H9 (cell line): ENCODE measurements at regions not wholly inside any gene's neighbourhood (a gene's known extent, or its start where the extent isn't known, plus 50 kb on each side); places are given as distances from the start of the nearest gene placed in this dataset.

Experiments
- DNase-seq: peaks from one replicate; pipeline ENCODE4 v3.0.0-alpha.2; 2017
- H2AFZ ChIP-seq: one replicate; pipeline ENCODE4 v1.6.1; 2013; ENCODE audit warnings: mild to moderate bottlenecking, low read length, control low read depth, moderate library complexity
- H2AK5ac ChIP-seq: 2 replicates; pipeline ENCODE4 v1.6.1; 2013; ENCODE audit warnings: low read length, control low read depth, mixed read lengths; ENCODE audit not compliant: insufficient read length
- H2BK120ac ChIP-seq: one replicate; pipeline ENCODE4 v1.6.1; 2013; ENCODE audit warnings: low read depth, mild to moderate bottlenecking, low read length, control low read depth, inconsistent platforms; ENCODE audit not compliant: poor library complexity, severe bottlenecking
- H2BK12ac ChIP-seq: 2 replicates; pipeline ENCODE4 v1.6.1; 2013; ENCODE audit warnings: low read length, control low read depth, mixed read lengths, low read depth; ENCODE audit not compliant: insufficient read length
- H2BK15ac ChIP-seq: 2 replicates; pipeline ENCODE4 v1.6.1; 2013; ENCODE audit warnings: low read depth, low read length, control low read depth
- H2BK20ac ChIP-seq: one replicate; pipeline ENCODE4 v1.6.1; 2013; ENCODE audit warnings: low read depth, mild to moderate bottlenecking, low read length, control low read depth, inconsistent platforms; ENCODE audit not compliant: poor library complexity, severe bottlenecking
- H2BK5ac ChIP-seq: 2 replicates; pipeline ENCODE4 v1.6.1; 2013; ENCODE audit warnings: low read length, control low read depth, mixed read lengths; ENCODE audit not compliant: insufficient read length
- H3K14ac ChIP-seq: 2 replicates; pipeline ENCODE4 v1.6.1; 2013; ENCODE audit warnings: low read length, control low read depth; ENCODE audit not compliant: insufficient read depth
- H3K18ac ChIP-seq: 2 replicates; pipeline ENCODE4 v1.6.1; 2013; ENCODE audit warnings: low read depth, mild to moderate bottlenecking, mixed read lengths, low read length, control low read depth; ENCODE audit not compliant: insufficient read length
- H3K23ac ChIP-seq: 2 replicates; pipeline ENCODE4 v1.6.1; 2013; ENCODE audit warnings: low read length, control low read depth, mixed read lengths, low read depth; ENCODE audit not compliant: insufficient read length
- H3K23me2 ChIP-seq: 2 replicates; pipeline ENCODE4 v1.6.1; 2013; ENCODE audit warnings: low read depth, mild to moderate bottlenecking, mixed read lengths, low read length, control low read depth; ENCODE audit not compliant: insufficient read length, poor library complexity, severe bottlenecking
- H3K27ac ChIP-seq: 2 replicates; pipeline ENCODE4 v1.5.1; 2013; ENCODE audit warnings: low read length, control low read depth, mixed read lengths, low read depth; ENCODE audit not compliant: insufficient read length
- H3K27me3 ChIP-seq: 2 replicates; pipeline ENCODE4 v1.6.1; 2013; ENCODE audit warnings: low read length, control low read depth, inconsistent platforms; ENCODE audit not compliant: insufficient read depth
- H3K4ac ChIP-seq: 2 replicates; pipeline ENCODE4 v1.6.1; 2013; ENCODE audit warnings: low read depth, mild to moderate bottlenecking, control low read depth, inconsistent platforms, low read length, moderate library complexity
- H3K4me1 ChIP-seq: 2 replicates; pipeline ENCODE4 v1.6.1; 2013; ENCODE audit warnings: low read length, control low read depth, inconsistent platforms; ENCODE audit not compliant: insufficient read depth
- H3K4me2 ChIP-seq: 2 replicates; pipeline ENCODE4 v1.6.1; 2013; ENCODE audit warnings: low read length, control low read depth, mixed read lengths; ENCODE audit not compliant: insufficient read length, insufficient read depth
- H3K56ac ChIP-seq: 2 replicates; pipeline ENCODE4 v1.6.1; 2013; ENCODE audit warnings: low read depth, mild to moderate bottlenecking, mixed read lengths, low read length, control low read depth; ENCODE audit not compliant: insufficient read length
- H3K79me1 ChIP-seq: 2 replicates; pipeline ENCODE4 v1.6.1; 2013; ENCODE audit warnings: low read depth, mild to moderate bottlenecking, moderate library complexity, low read length, control low read depth, inconsistent platforms; ENCODE audit not compliant: insufficient read depth, poor library complexity, severe bottlenecking
- H3K79me2 ChIP-seq: 2 replicates; pipeline ENCODE4 v1.6.1; 2013; ENCODE audit warnings: low read length, control low read depth, inconsistent platforms; ENCODE audit not compliant: insufficient read depth
- H3K9ac ChIP-seq: 2 replicates; pipeline ENCODE4 v1.6.1; 2013; ENCODE audit warnings: low read length, control low read depth, mixed read lengths; ENCODE audit not compliant: insufficient read length; ENCODE audit errors: extremely low read depth
- H3K9me3 ChIP-seq: one replicate; pipeline ENCODE4 v1.6.1; 2013; ENCODE audit warnings: low read depth, low read length, inconsistent platforms; ENCODE audit not compliant: control insufficient read depth
- H3T11ph ChIP-seq: one replicate; pipeline ENCODE4 v1.6.1; 2013; ENCODE audit warnings: mild to moderate bottlenecking, low read length, control low read depth, inconsistent platforms
- H4K20me1 ChIP-seq: one replicate; pipeline ENCODE4 v1.6.1; 2013; ENCODE audit not compliant: control insufficient read depth, insufficient read length, insufficient read depth
- H4K5ac ChIP-seq: 2 replicates; pipeline ENCODE4 v1.6.1; 2013; ENCODE audit warnings: low read depth, mild to moderate bottlenecking, mixed read lengths, low read length, control low read depth; ENCODE audit not compliant: insufficient read length
- H4K8ac ChIP-seq: replicated peaks from 2 replicates; pipeline ENCODE4 v1.6.1; 2013; ENCODE audit warnings: low read length, control low read depth, mixed read lengths, low read depth; ENCODE audit not compliant: insufficient read length
- H4K91ac ChIP-seq: 2 replicates; pipeline ENCODE4 v1.6.1; 2013; ENCODE audit warnings: low read depth, mild to moderate bottlenecking, moderate library complexity, mixed read lengths, low read length, control low read depth; ENCODE audit not compliant: insufficient read length
- H3K27ac Mint-ChIP-seq, 3 experiments: 2 replicates in 2 of 3; 3 replicates in 1 of 3; pipeline ENCODE4 v1.8.0; 2020 to 2021; ENCODE audit warnings: mixed read lengths in 3 of 3, mild to moderate bottlenecking in 1 of 3, moderate library complexity in 1 of 3
- H3K27me3 Mint-ChIP-seq: 2 replicates; pipeline ENCODE4 v1.8.0; 2021; ENCODE audit warnings: low read depth, mild to moderate bottlenecking, moderate library complexity, mixed read lengths
- H3K36me3 Mint-ChIP-seq, 3 experiments: 2 replicates in 2 of 3; 3 replicates in 1 of 3; pipeline ENCODE4 v1.8.0; 2020 to 2021; ENCODE audit warnings: low read depth in 3 of 3, mixed read lengths in 3 of 3; ENCODE audit not compliant: insufficient read depth in 1 of 3
- H3K4me1 Mint-ChIP-seq, 2 experiments: 2 replicates each; pipeline ENCODE4 v1.8.0; 2020; ENCODE audit warnings: mixed read lengths in 2 of 2
- H3K4me3 Mint-ChIP-seq, 2 experiments: 2 replicates in 1 of 2; 3 replicates in 1 of 2; pipeline ENCODE4 v1.8.0; 2020 to 2021; ENCODE audit warnings: mild to moderate bottlenecking in 2 of 2, mixed read lengths in 2 of 2, moderate library complexity in 1 of 2
- H3K9me3 Mint-ChIP-seq, 2 experiments: 2 replicates in 1 of 2; 3 replicates in 1 of 2; pipeline ENCODE4 v1.8.0; 2020; ENCODE audit warnings: mild to moderate bottlenecking in 2 of 2, mixed read lengths in 2 of 2, moderate library complexity in 1 of 2
- CTCF ChIP-seq: fragments of 200-600 bp; sonication (generic); conservative IDR thresholded peaks from 3 replicates; pipeline ENCODE4 v1.8.0; 2021; ENCODE audit warnings: antibody characterized with exemption, mild to moderate bottlenecking
- WGBS: extraction: QIAGEN DNeasy Blood & Tissue Kit; methylation state at CpG from one replicate; pipeline ENCODE4 v1.1.7; 2013; ENCODE audit warnings: missing lambda C conversion rate, low lambda C conversion rate, mixed read lengths; ENCODE audit not compliant: insufficient read length; ENCODE audit errors: extremely low coverage; 5-methylcytosine and 5-hydroxymethylcytosine counted together

- Histone ChIP-seq H4K20me1 (no peaks in the 10 kb centered on the region), H3K18ac (no peak overlapping the region), H2AFZ (no peak overlapping the region), H2BK15ac (no peak overlapping the region), H3K4me1 (no peaks in the 10 kb centered on the region), H3K27me3 (no peaks in the 10 kb centered on the region), H2AK5ac (no peak overlapping the region), H3K9ac (no peak overlapping the region), H3K9me3 (no peaks in the 10 kb centered on the region), H2BK120ac (no peak overlapping the region), H2BK5ac (no peak overlapping the region), H4K91ac (no peak overlapping the region), H3K4ac (no peak overlapping the region), H3K56ac (no peak overlapping the region), H2BK12ac (no peak overlapping the region), H3K79me1 (no peaks in the 10 kb centered on the region), H3K79me2 (no peaks in the 10 kb centered on the region), H3T11ph (no peak overlapping the region), H3K23me2 (no peaks in the 10 kb centered on the region), H3K4me2 (no peak overlapping the region), H3K23ac (no peak overlapping the region), H4K5ac (no peak overlapping the region), H3K27ac (no peak overlapping the region), H3K14ac (no peak overlapping the region), H2BK20ac (no peak overlapping the region), H4K8ac (no peak overlapping the region)
- Mint-ChIP-seq H3K27me3 (no peaks in the 10 kb centered on the region), H3K27ac (no peak overlapping the region), H3K36me3 (no peaks in the 10 kb centered on the region), H3K9me3 (no peaks in the 10 kb centered on the region), H3K4me3 (no peak overlapping the region), H3K4me1 (no peaks in the 10 kb centered on the region; a peak in 2 of 4 replicates)
- no CpG with 5 or more reads among the region's 1 CpG for whole genome bisulfite sequencing
- TF ChIP-seq CTCF: no peak
- no peak for DNase-seq
Measured at GRCh38 chr4:134278675-134279074, 77.1 kb upstream of the PABPC4L start.
